Transverse colon (tissue), 4 donors: ENCODE measurements at regions not wholly inside any gene's neighbourhood (a gene's known extent, or its start where the extent isn't known, plus 50 kb on each side); places are given as distances from the start of the nearest gene placed in this dataset.

Experiments
- CTCF ChIP-seq, 5 experiments: fragments of 200-600 bp in 3 of 5; fragments of 450-650 bp in 2 of 5; sonication (generic) in 3 of 5; IDR thresholded peaks; 1 replicate in 2 of 5; 2 replicates in 3 of 5; pipeline ENCODE4 v1.5.1; 2016 to 2017; ENCODE audit warnings: antibody characterized with exemption in 5 of 5, inconsistent platforms in 3 of 5, mild to moderate bottlenecking in 2 of 5, moderate library complexity in 1 of 5
- EP300 ChIP-seq: sonication (generic); formaldehyde crosslinking; IDR thresholded peaks from one replicate; pipeline ENCODE4 v1.6.1; 2017; ENCODE audit warnings: antibody characterized with exemption, low read depth
- POLR2A ChIP-seq: fragments of 450-650 bp; IDR thresholded peaks from one replicate; pipeline ENCODE4 v1.6.1; 2016; ENCODE audit warnings: antibody characterized with exemption, mild to moderate bottlenecking, moderate library complexity
- POLR2AphosphoS5 ChIP-seq, 3 donors: sonication (generic); formaldehyde crosslinking; IDR thresholded peaks; one replicate each; pipeline ENCODE4 v1.6.1; 2016; ENCODE audit warnings: antibody characterized with exemption in 3 of 3

GRCh38 chr1:57707631-57708030 lies 283.8 kb upstream of the DAB1 start:
- TF ChIP-seq CTCF (IDR thresholded peaks at IDR 0.05) (no peak), POLR2A (no peak), POLR2AphosphoS5 (IDR thresholded peaks at IDR 0.05) (no peak), EP300 (no peak)
